IMR-90 (cell line): ENCODE measurements at regions not wholly inside any gene's neighbourhood (a gene's known extent, or its start where the extent isn't known, plus 50 kb on each side); places are given as distances from the start of the nearest gene placed in this dataset.

ENCODE experiments used
- ATAC-seq: fragments of 200-7000 bp; cut with Tn5 transposase; 2 replicates; pipeline ENCODE4 v1.9.1; 2020; ENCODE audit warnings: low read depth, mild to moderate bottlenecking, moderate library complexity
- BruUV-seq: library from RNA; stranded (reverse); fragments of 400-500 nt; replicated peaks from 2 replicates; lab custom pipeline; 2021; lab: Mats Ljungman, UMichigan
- CTCF ChIA-PET: fragments of 300-600 bp; formaldehyde crosslinking; extraction: SDS; loops from one replicate; lab custom pipeline; 2021; ENCODE audit warnings: antibody characterized with exemption; lab: Yijun Ruan, JAX
- POLR2A ChIA-PET: fragments of 300-600 bp; sonication (Branson Sonifier 250); formaldehyde crosslinking; loops from one replicate; lab custom pipeline; 2022; ENCODE audit warnings: antibody characterized with exemption; ENCODE audit not compliant: unreplicated experiment; lab: Charles Lee
- DNase-seq: peaks from one replicate; pipeline ENCODE4 v3.0.0; 2013
- H2AFZ ChIP-seq: replicated peaks from 2 replicates; pipeline ENCODE3; 2013; ENCODE audit warnings: low read length, mild to moderate bottlenecking; ENCODE audit not compliant: poor library complexity
- H2AK5ac ChIP-seq: 2 replicates; pipeline ENCODE4 v1.6.1; 2013; ENCODE audit warnings: low read depth, low read length, inconsistent platforms
- H2AK9ac ChIP-seq: replicated peaks from 2 replicates; pipeline ENCODE3; 2013; ENCODE audit warnings: mild to moderate bottlenecking, low read depth, low read length, moderate library complexity; ENCODE audit not compliant: poor library complexity
- H2BK120ac ChIP-seq: 2 replicates; pipeline ENCODE4 v1.6.1; 2013; ENCODE audit warnings: low read depth, low read length, inconsistent platforms
- H2BK15ac ChIP-seq: 3 replicates; pipeline ENCODE4 v1.6.1; 2013; ENCODE audit warnings: low read depth, low read length, inconsistent platforms
- H2BK20ac ChIP-seq: 2 replicates; pipeline ENCODE4 v1.6.1; 2013; ENCODE audit warnings: low read depth, mild to moderate bottlenecking, inconsistent platforms, low read length, moderate library complexity
- H2BK5ac ChIP-seq: 2 replicates; pipeline ENCODE4 v1.6.1; 2013; ENCODE audit warnings: mild to moderate bottlenecking, low read depth, low read length, inconsistent platforms; ENCODE audit not compliant: poor library complexity, severe bottlenecking
- H3K14ac ChIP-seq: replicated peaks from 2 replicates; pipeline ENCODE4 v1.6.1; 2013; ENCODE audit warnings: low read depth, low read length, inconsistent platforms
- H3K18ac ChIP-seq: 2 replicates; pipeline ENCODE4 v1.6.1; 2013; ENCODE audit warnings: low read depth, low read length, control low read depth
- H3K23ac ChIP-seq: 2 replicates; pipeline ENCODE4 v1.6.1; 2013; ENCODE audit warnings: low read depth, low read length, inconsistent platforms
- H3K27ac ChIP-seq: 2 replicates; pipeline ENCODE4 v1.5.1; 2013; ENCODE audit warnings: mild to moderate bottlenecking, control low read depth, low read length; ENCODE audit not compliant: insufficient read depth
- H3K27me3 ChIP-seq: 2 replicates; pipeline ENCODE4 v1.6.1; 2013; ENCODE audit warnings: low read length; ENCODE audit not compliant: control insufficient read depth, insufficient read depth
- H3K36me3 ChIP-seq: 2 replicates; pipeline ENCODE4 v1.6.1; 2013; ENCODE audit warnings: low read length, mixed read lengths; ENCODE audit not compliant: control insufficient read depth, insufficient read depth
- H3K4ac ChIP-seq: 2 replicates; pipeline ENCODE4 v1.6.1; 2013; ENCODE audit warnings: low read depth, low read length, inconsistent platforms
- H3K4me1 ChIP-seq: 2 replicates; pipeline ENCODE4 v1.6.1; 2013; ENCODE audit warnings: low read length, mixed read lengths; ENCODE audit not compliant: control insufficient read depth, insufficient read depth
- H3K4me2 ChIP-seq: 2 replicates; pipeline ENCODE4 v1.6.1; 2013; ENCODE audit warnings: low read depth, mild to moderate bottlenecking, control low read depth, low read length, moderate library complexity
- H3K4me3 ChIP-seq: 2 replicates; pipeline ENCODE4 v1.5.1; 2013; ENCODE audit warnings: low read depth, mild to moderate bottlenecking, control low read depth, low read length, moderate library complexity; ENCODE audit not compliant: insufficient read depth
- H3K56ac ChIP-seq: 2 replicates; pipeline ENCODE4 v1.6.1; 2013; ENCODE audit warnings: low read length, inconsistent platforms; ENCODE audit not compliant: insufficient read depth; ENCODE audit errors: extremely low read depth
- H3K79me1 ChIP-seq, 2 experiments: 2 replicates each; pipeline ENCODE4 v1.6.1; 2013; ENCODE audit warnings: low read length in 2 of 2, inconsistent platforms in 1 of 2, low read depth in 1 of 2
- H3K9ac ChIP-seq: 2 replicates; pipeline ENCODE4 v1.6.1; 2013; ENCODE audit warnings: low read depth, low read length, control low read depth
- H3K9me1 ChIP-seq: 2 replicates; pipeline ENCODE4 v1.6.1; 2013; ENCODE audit warnings: low read length, inconsistent platforms; ENCODE audit not compliant: insufficient read depth
- H3K9me3 ChIP-seq: 2 replicates; pipeline ENCODE4 v1.6.1; 2013; ENCODE audit warnings: low read length; ENCODE audit not compliant: control insufficient read depth, insufficient read depth
- H4K20me1 ChIP-seq: 2 replicates; pipeline ENCODE4 v1.6.1; 2013; ENCODE audit warnings: low read length, inconsistent platforms; ENCODE audit not compliant: insufficient read depth
- H4K5ac ChIP-seq: 2 replicates; pipeline ENCODE4 v1.6.1; 2013; ENCODE audit warnings: mild to moderate bottlenecking, low read depth, low read length, control low read depth
- H4K8ac ChIP-seq, 2 experiments: 2 replicates each; pipeline ENCODE4 v1.6.1; 2013; ENCODE audit warnings: low read depth in 2 of 2, low read length in 2 of 2, control low read depth in 1 of 2, inconsistent platforms in 1 of 2
- H4K91ac ChIP-seq: 2 replicates; pipeline ENCODE4 v1.6.1; 2013; ENCODE audit warnings: low read depth, low read length, inconsistent platforms; ENCODE audit not compliant: insufficient read depth
- BHLHE40 ChIP-seq: fragments of 150-350 bp; IDR thresholded peaks from 2 replicates; pipeline ENCODE4 v1.6.1; 2016; ENCODE audit warnings: mild to moderate bottlenecking, low read depth, low read length
- CHD1 ChIP-seq: IDR thresholded peaks from 2 replicates; pipeline ENCODE4 v1.6.1; 2012; ENCODE audit warnings: low read depth, low read length, improper control_type of control experiment
- ELK1 ChIP-seq: fragments of 150-350 bp; IDR thresholded peaks from 2 replicates; pipeline ENCODE4 v1.6.1; 2016; ENCODE audit warnings: low read depth, mild to moderate bottlenecking, low read length, moderate library complexity, borderline replicate concordance
- FOS ChIP-seq: fragments of 150-350 bp; IDR thresholded peaks from 2 replicates; pipeline ENCODE4 v1.6.1; 2016; ENCODE audit warnings: low read depth, low read length
- MAFK ChIP-seq: IDR thresholded peaks from 2 replicates; pipeline ENCODE4 v1.6.1; 2012; ENCODE audit warnings: low read depth, low read length, improper control_type of control experiment
- MAZ ChIP-seq: IDR thresholded peaks from 2 replicates; pipeline ENCODE4 v1.6.1; 2012; ENCODE audit warnings: low read depth, mild to moderate bottlenecking, low read length, improper control_type of control experiment, moderate library complexity, borderline replicate concordance
- MXI1 ChIP-seq: IDR thresholded peaks from 2 replicates; pipeline ENCODE4 v1.6.1; 2012; ENCODE audit warnings: low read depth, mild to moderate bottlenecking, low read length, moderate library complexity, borderline replicate concordance
- NFE2L2 ChIP-seq: fragments of 150-350 bp; IDR thresholded peaks from 2 replicates; pipeline ENCODE4 v1.6.1; 2016; ENCODE audit warnings: low read depth, mild to moderate bottlenecking, low read length
- RAD21 ChIP-seq: IDR thresholded peaks from 2 replicates; pipeline ENCODE4 v1.6.1; 2012; ENCODE audit warnings: low read length, improper control_type of control experiment
- RCOR1 ChIP-seq: IDR thresholded peaks from 2 replicates; pipeline ENCODE4 v1.6.1; 2012; ENCODE audit warnings: mild to moderate bottlenecking, low read length, improper control_type of control experiment; ENCODE audit not compliant: insufficient replicate concordance
- RFX5 ChIP-seq: IDR thresholded peaks from 2 replicates; pipeline ENCODE4 v1.8.0; 2012; ENCODE audit warnings: low read depth, mild to moderate bottlenecking, low read length, moderate library complexity
- SMC3 ChIP-seq: fragments of 150-350 bp; IDR thresholded peaks from 2 replicates; pipeline ENCODE4 v1.6.1; 2016; ENCODE audit warnings: low read depth, mild to moderate bottlenecking, antibody characterized with exemption, low read length, moderate library complexity
- USF2 ChIP-seq: fragments of 150-350 bp; IDR thresholded peaks from 2 replicates; pipeline ENCODE4 v1.6.1; 2017; ENCODE audit warnings: mild to moderate bottlenecking, antibody characterized with exemption, low read length, low read depth
- WGBS, 2 experiments: methylation state at CpG; one replicate each; pipeline versions ENCODE4 v1.1.5 to v1.1.7; 2013; ENCODE audit warnings: missing lambda C conversion rate in 2 of 2; ENCODE audit not compliant: insufficient read length in 1 of 2; ENCODE audit errors: extremely low coverage in 2 of 2; 5-methylcytosine and 5-hydroxymethylcytosine counted together
- dilution Hi-C: fragments of 300-500 bp; cut with HindIII; formaldehyde crosslinking; loops from one replicate; pipeline ENCODE4 v1.14.3; 2018; ENCODE audit warnings: low sequenced_read_pairs; ENCODE audit not compliant: unreplicated experiment
- in situ Hi-C: fragments of 300-500 bp; cut with MboI; formaldehyde crosslinking; loops from 3 replicates; pipeline ENCODE4 v1.14.3; 2019; ENCODE audit warnings: low sequenced_read_pairs, inconsistent platforms, mixed read lengths
- intact Hi-C: fragments of 100-400 bp; cut with micrococcal nuclease; formaldehyde crosslinking; loops from 2 replicates; pipeline ENCODE4 v1.10.0; 2022

GRCh38 chr1:93775224-93775623 is 93.6 kb upstream of the BCAR3 start:
- Histone ChIP-seq H3K56ac (no peak overlapping the region), H3K9me1 (0 out of 2 replicates have a peak, but pooled peaks cover 5% of the 10 kb centered on the region), H3K4me2 (no peak overlapping the region), H3K4me1 (peaks cover 16% of the 10 kb centered on the region), H3K9me3 (no peaks in the 10 kb centered on the region), H3K4ac (no peak overlapping the region), H2BK120ac (peak overlapping the region; percentile 2; the same call in 1 of the 2 replicates), H4K20me1 (no peaks in the 10 kb centered on the region), H3K79me1 (no peaks in the 10 kb centered on the region), H2AFZ (peak overlapping the region; percentile 34), H3K4me3 (no peak overlapping the region), H3K36me3 (no peaks in the 10 kb centered on the region), H2BK20ac (no peak overlapping the region), H3K27ac (no peak overlapping the region), H2BK5ac (no peak overlapping the region), H3K27me3 (peaks cover 11% of the 10 kb centered on the region; the same call in 1 of the 2 replicates), H2AK9ac (no peak overlapping the region), H2BK15ac (peak overlapping the region; percentile 40; the same call in 1 of the 3 replicates), H3K23ac (no peak overlapping the region), H3K18ac (no peak overlapping the region; the same call in 1 of the 2 replicates), H4K91ac (no peak overlapping the region; the same call in 1 of the 2 replicates), H4K5ac (no peak overlapping the region), H3K9ac (no peak overlapping the region), H2AK5ac (peak overlapping the region; percentile 57; the same call in 1 of the 2 replicates), H3K14ac (no peak overlapping the region), H4K8ac (no peak overlapping the region)
- intact Hi-C loops (no loop called here), in situ Hi-C loops (no loop called here), dilution Hi-C loops (no loop called here)
- CTCF ChIA-PET = interaction anchor here (0.8 kb wide), 1 partner anchor 38 kb away, joined by 5 read pairs; no protein-coding TSS in a partner anchor
- no peak for TF ChIP-seq MAFK
- TF ChIP-seq RAD21 = no peak
- no peak for TF ChIP-seq SMC3
- TF ChIP-seq RFX5 = no peak
- no peak for TF ChIP-seq CHD1
- no peak for TF ChIP-seq USF2
- TF ChIP-seq NFE2L2 = no peak
- no peak for TF ChIP-seq RCOR1
- no peak for TF ChIP-seq BHLHE40
- no peak for TF ChIP-seq ELK1
- TF ChIP-seq MXI1 = no peak
- no peak for TF ChIP-seq MAZ
- no peak for TF ChIP-seq FOS
- DNase-seq = no peak
- no TSS peak for BruUV-seq
- no peak for ATAC-seq
- WGBS, 2 experiments = no CpG with 5 or more reads among the region's 6 CpGs
- POLR2A ChIA-PET = no interaction called here
